K562 (cell line): ENCODE measurements at regions not wholly inside any gene's neighbourhood (a gene's known extent, or its start where the extent isn't known, plus 50 kb on each side); places are given as distances from the start of the nearest gene placed in this dataset.

Experiments used
- CBX3 ChIP-seq, 2 experiments: IDR thresholded peaks; 1 replicate in 1 of 2; 2 replicates in 1 of 2; pipeline ENCODE4 v1.6.1; 2012; ENCODE audit warnings: inconsistent platforms in 2 of 2, low read length in 2 of 2, borderline replicate concordance in 1 of 2, control low read depth in 1 of 2
- CEBPB ChIP-seq: fragments of 450-650 bp; IDR thresholded peaks from 2 replicates; pipeline ENCODE4 v1.6.1; 2016; ENCODE audit warnings: missing genetic modification characterization, missing compliant biosample characterization
- EZH2 ChIP-seq: IDR thresholded peaks from 2 replicates; pipeline ENCODE4 v1.6.1; 2012; ENCODE audit warnings: low read depth, mild to moderate bottlenecking, inconsistent platforms, low read length, borderline replicate concordance
- LARP7 ChIP-seq: fragments of 450-650 bp; IDR thresholded peaks from 2 replicates; pipeline ENCODE4 v1.6.1; 2016
- POLR2A ChIP-seq: fragments of 450-650 bp; conservative IDR thresholded peaks from 2 replicates; pipeline ENCODE4 v1.6.1; 2016
- TAF1 ChIP-seq: IDR thresholded peaks from 2 replicates; pipeline ENCODE4 v1.6.1; 2011; ENCODE audit warnings: mild to moderate bottlenecking, low read length, moderate library complexity; ENCODE audit not compliant: insufficient read depth, control insufficient read depth, severe bottlenecking; ENCODE audit errors: extremely low read depth
- TF ChIP-seq, protein P1 (sequence below), 3 experiments: IDR thresholded peaks in 2 of 3; conservative IDR thresholded peaks in 1 of 3; 2 replicates each; pipeline ENCODE4 v1.5.1; 2011 to 2012; ENCODE audit warnings: low read length in 3 of 3, mild to moderate bottlenecking in 3 of 3, control low read depth in 2 of 3, improper control_type of control experiment in 1 of 3, inconsistent platforms in 1 of 3, low read depth in 1 of 3, mixed read lengths in 1 of 3, moderate library complexity in 1 of 3; ENCODE audit not compliant: insufficient read depth in 2 of 3

DNA sequence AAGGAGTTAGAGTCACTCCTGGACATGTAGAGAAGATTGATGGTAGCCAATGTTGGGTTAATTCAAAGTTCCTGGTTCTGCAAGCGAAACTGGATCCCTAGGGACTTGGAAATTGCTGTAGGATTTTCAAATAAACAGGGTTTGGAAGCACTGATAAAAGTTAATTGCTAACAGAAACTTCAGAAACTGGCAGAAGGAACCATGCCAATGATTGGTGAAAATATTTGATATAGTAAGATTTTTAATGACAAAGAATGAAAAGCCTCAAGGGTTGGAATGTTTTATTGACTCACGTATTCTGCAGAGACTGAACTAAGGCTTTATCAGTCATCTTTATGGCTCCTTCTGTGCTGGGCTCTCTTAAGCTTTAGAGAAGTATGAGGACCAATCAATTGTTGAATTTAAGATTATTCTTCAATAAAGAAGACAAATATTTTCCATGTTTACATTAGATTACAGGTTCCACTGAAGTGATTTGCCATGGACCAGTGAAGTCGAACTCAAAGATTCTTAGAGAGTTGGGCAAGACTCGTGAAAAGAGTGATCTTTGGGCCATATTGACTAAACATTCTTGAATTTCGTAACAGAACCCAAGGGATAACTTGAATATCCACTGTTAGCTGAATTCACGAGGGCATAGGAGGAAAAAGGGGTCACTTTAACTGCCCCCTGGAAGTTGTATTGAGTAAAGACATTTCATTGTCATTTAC is 371.4 kb downstream of the HDGFL1 start:
- TF ChIP-seq EZH2 = no peak
- no peak for TF ChIP-seq TAF1
- TF ChIP-seq POLR2A = no peak
- no peak for TF ChIP-seq CBX3 (IDR thresholded peaks at IDR 0.05; ENCODE audit: borderline replicate concordance in 1 of 2, low read length in 2 of 2)
- no peak for TF ChIP-seq CEBPB
- TF ChIP-seq, protein P1, sequence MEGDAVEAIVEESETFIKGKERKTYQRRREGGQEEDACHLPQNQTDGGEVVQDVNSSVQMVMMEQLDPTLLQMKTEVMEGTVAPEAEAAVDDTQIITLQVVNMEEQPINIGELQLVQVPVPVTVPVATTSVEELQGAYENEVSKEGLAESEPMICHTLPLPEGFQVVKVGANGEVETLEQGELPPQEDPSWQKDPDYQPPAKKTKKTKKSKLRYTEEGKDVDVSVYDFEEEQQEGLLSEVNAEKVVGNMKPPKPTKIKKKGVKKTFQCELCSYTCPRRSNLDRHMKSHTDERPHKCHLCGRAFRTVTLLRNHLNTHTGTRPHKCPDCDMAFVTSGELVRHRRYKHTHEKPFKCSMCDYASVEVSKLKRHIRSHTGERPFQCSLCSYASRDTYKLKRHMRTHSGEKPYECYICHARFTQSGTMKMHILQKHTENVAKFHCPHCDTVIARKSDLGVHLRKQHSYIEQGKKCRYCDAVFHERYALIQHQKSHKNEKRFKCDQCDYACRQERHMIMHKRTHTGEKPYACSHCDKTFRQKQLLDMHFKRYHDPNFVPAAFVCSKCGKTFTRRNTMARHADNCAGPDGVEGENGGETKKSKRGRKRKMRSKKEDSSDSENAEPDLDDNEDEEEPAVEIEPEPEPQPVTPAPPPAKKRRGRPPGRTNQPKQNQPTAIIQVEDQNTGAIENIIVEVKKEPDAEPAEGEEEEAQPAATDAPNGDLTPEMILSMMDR (IDR thresholded peaks at IDR 0.05 in 2 of 3, conservative IDR thresholded peaks at IDR 0.05 in 1 of 3; ENCODE audit: insufficient read depth in 2 of 3, low read depth in 1 of 3, low read length in 3 of 3) = no peak
- TF ChIP-seq LARP7 = no peak
